ENCODE measurements at regions not wholly inside any gene's neighbourhood (a gene's known extent, or its start where the extent isn't known, plus 50 kb on each side); places are given as distances from the start of the nearest gene placed in this dataset.

DNA sequence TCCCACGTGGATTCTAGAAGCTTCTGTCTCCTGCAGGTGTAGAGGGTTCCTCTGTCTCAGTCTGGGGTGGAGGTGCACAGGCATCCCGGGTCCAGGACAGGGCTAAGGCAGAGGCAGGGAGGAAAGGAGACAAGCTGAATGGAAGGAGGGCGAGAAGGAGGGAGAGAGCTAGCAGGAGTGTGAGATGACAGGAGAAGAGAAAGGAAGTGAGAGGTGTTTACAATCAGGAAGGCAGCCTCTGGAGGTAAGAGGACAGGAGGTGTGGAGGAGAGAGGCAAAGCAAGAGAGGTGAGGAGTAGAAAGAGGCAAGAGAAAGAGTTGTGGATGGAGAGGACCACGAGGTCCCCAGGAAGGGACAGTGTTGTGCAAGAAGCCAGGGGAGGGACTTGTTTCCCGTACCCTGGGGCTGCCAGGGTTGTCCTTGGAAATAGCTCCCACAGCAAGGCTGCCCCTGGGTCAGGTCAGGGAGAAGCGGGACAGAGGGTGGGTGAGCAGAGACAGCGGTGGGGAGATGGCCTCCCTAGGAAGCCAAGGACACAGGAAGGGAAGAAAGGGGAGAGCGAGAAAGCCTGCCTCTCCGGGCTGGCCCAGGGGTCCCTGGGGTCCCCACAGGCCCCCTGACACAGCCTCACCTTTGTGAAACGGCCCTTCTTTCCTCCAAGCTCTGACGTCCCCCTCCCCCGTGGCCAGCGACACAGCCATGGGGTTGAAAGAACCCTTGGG is 136.9 kb downstream of the CYP26B1 start:
- H3K27ac ChIP-seq = no peak overlapping the region
- no peak for DNase-seq
- no peaks in the 10 kb centered on the region for H3K4me1 ChIP-seq
- H3K4me3 ChIP-seq = no peak overlapping the region
- intact Hi-C loops (cut with DNase I; ENCODE audit: low total_unique reads) = no loop called here
- H3K27me3 ChIP-seq = peaks cover 0 to 13% (median 0%) of the 10 kb centered on the region in 3 donors
- H3K9me3 ChIP-seq = no peaks in the 10 kb centered on the region
- H3K36me3 ChIP-seq = no peaks in the 10 kb centered on the region
- WGBS, 5 donors = 71 to 79% (median 76%) methylated on average over 13 of the region's 13 CpGs
- no peak for TF ChIP-seq CTCF (IDR thresholded peaks at IDR 0.05)
- TF ChIP-seq POLR2A (IDR thresholded peaks at IDR 0.05) = no peak
- no peak for TF ChIP-seq POLR2AphosphoS5 (IDR thresholded peaks at IDR 0.05)
- no peak for TF ChIP-seq EP300 (IDR thresholded peaks at IDR 0.05)

DNA sequence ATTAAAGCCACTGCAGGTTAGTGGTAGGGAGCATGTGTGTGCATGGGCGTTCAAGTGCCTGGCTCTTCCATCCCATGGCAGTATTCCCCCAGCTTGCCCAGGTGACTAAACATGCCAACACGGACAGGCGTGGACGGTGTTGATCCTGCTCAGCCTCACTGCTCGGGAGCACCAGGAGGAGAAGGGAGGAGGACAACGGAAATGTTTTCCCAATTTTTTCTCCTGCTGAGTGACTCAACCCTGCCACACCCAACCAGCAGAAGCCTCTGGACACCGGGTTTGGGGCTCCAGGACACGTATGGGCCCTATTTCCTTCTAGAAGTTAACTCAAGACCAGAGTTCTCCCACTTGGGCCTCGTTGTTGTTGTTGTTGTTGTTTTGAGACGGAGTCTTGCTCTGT is 139.1 kb downstream of the CYP26B1 start:
- no peak for TF ChIP-seq CTCF (IDR thresholded peaks at IDR 0.05)
- TF ChIP-seq POLR2A (IDR thresholded peaks at IDR 0.05) = no peak
- TF ChIP-seq EP300 (IDR thresholded peaks at IDR 0.05) = no peak
- no peak for TF ChIP-seq POLR2AphosphoS5 (IDR thresholded peaks at IDR 0.05)
- intact Hi-C loops (cut with DNase I; ENCODE audit: low total_unique reads) = no loop called here
- Histone ChIP-seq H3K27me3 (peaks cover 0 to 13% (median 0%) of the 10 kb centered on the region in 3 donors), H3K9me3 (no peaks in the 10 kb centered on the region), H3K36me3 (no peaks in the 10 kb centered on the region), H3K4me3 (no peak overlapping the region), H3K4me1 (no peaks in the 10 kb centered on the region), H3K27ac (no peak overlapping the region)
- 85 to 92% (median 87%) methylated on average over 10 of the region's 10 CpGs for WGBS, 5 donors
- DNase-seq = no peak

GRCh38 chr2:72007402-72007801 is 140.3 kb downstream of the CYP26B1 start:
- no peak for TF ChIP-seq EP300 (IDR thresholded peaks at IDR 0.05)
- TF ChIP-seq CTCF (IDR thresholded peaks at IDR 0.05) = no peak
- TF ChIP-seq POLR2A (IDR thresholded peaks at IDR 0.05) = no peak
- TF ChIP-seq POLR2AphosphoS5 (IDR thresholded peaks at IDR 0.05) = no peak
- peaks cover 0 to 23% (median 0%) of the 10 kb centered on the region in 3 donors for H3K27me3 ChIP-seq
- intact Hi-C loops (cut with DNase I; ENCODE audit: low total_unique reads) = no loop called here
- no peak for DNase-seq
- no peak overlapping the region for H3K27ac ChIP-seq
- no peaks in the 10 kb centered on the region for H3K36me3 ChIP-seq
- H3K9me3 ChIP-seq = no peaks in the 10 kb centered on the region
- 67 to 76% (median 75%) methylated on average over 9 of the region's 9 CpGs for WGBS, 5 donors
- no peak overlapping the region for H3K4me3 ChIP-seq
- peaks cover 0 to 4% (median 0%) of the 10 kb centered on the region in 4 donors for H3K4me1 ChIP-seq

DNA sequence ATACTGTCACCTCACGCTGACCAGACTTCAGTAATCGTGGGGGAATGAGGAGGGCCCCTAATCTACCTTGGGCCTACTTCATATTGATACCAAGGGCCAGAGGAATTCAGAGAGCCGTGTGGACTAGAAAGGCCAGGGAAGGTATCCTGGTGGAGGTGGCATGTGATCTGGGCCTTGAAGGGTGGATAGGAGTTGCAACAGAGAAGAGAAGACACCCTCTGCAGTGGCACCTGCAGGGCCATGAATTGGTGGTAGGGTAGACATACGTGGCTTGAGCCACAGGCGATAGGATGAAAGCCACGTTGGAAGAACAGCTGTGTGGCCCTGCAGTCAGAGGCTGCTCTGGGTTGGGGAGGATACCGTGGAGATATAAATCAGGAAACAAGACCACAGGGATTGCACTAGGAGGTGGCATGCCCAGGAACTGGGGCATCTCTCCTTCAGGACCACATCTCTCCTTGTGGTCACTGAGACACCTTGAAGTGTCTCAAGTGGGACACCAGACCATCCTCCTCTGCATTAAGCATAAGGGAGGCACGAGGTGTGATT is 141.4 kb downstream of the CYP26B1 start:
- H3K36me3 ChIP-seq = no peaks in the 10 kb centered on the region
- H3K27me3 ChIP-seq = peaks cover 0 to 22% (median 0%) of the 10 kb centered on the region in 3 donors
- no peak for TF ChIP-seq EP300 (IDR thresholded peaks at IDR 0.05)
- no peak for TF ChIP-seq POLR2AphosphoS5 (IDR thresholded peaks at IDR 0.05)
- TF ChIP-seq CTCF (IDR thresholded peaks at IDR 0.05) = no peak
- TF ChIP-seq POLR2A (IDR thresholded peaks at IDR 0.05) = no peak
- intact Hi-C loops (cut with DNase I; ENCODE audit: low total_unique reads) = no loop called here
- no peak overlapping the region for H3K4me3 ChIP-seq
- H3K9me3 ChIP-seq = no peaks in the 10 kb centered on the region
- no peak overlapping the region for H3K27ac ChIP-seq
- H3K4me1 ChIP-seq = peaks cover 0 to 7% (median 0%) of the 10 kb centered on the region in 4 donors
- 84 to 91% (median 89%) methylated on average over 8 of the region's 8 CpGs for WGBS, 5 donors
- no peak for DNase-seq

All from stomach (tissue), 8 donors.